Activated B cell treated with CpG ODN at 0.5 μM for 24 hours (primary cell): ENCODE measurements at regions not wholly inside any gene's neighbourhood (a gene's known extent, or its start where the extent isn't known, plus 50 kb on each side); places are given as distances from the start of the nearest gene placed in this dataset.

Experiments
- ATAC-seq: fragments of 200-7000 bp; cut with Tn5 transposase; one replicate; pipeline ENCODE4 v1.10.0; 2021; ENCODE audit warnings: low read depth, mild to moderate bottlenecking, moderate library complexity
- CTCF ChIA-PET: fragments of 350-600 bp; sonication (Branson Sonifier 250); formaldehyde crosslinking; loops from one replicate; lab custom pipeline; 2021; ENCODE audit warnings: antibody characterized with exemption; lab: Charles Lee
- POLR2A ChIA-PET: fragments of 350-600 bp; sonication (Branson Sonifier 250); formaldehyde crosslinking; loops from one replicate; lab custom pipeline; 2021; ENCODE audit warnings: antibody characterized with exemption; lab: Charles Lee
- DNase-seq: peaks from one replicate; pipeline ENCODE4 v3.0.0; 2022
- H3K27ac Mint-ChIP-seq: one replicate; pipeline ENCODE4 v1.8.0; 2020; ENCODE audit warnings: mixed read lengths
- H3K27me3 Mint-ChIP-seq: one replicate; pipeline ENCODE4 v1.8.0; 2021; ENCODE audit warnings: mixed read lengths
- H3K36me3 Mint-ChIP-seq: one replicate; pipeline ENCODE4 v1.8.0; 2021; ENCODE audit warnings: low read depth, mixed read lengths
- H3K4me1 Mint-ChIP-seq: one replicate; pipeline ENCODE4 v1.8.0; 2021; ENCODE audit warnings: mixed read lengths
- H3K4me3 Mint-ChIP-seq: one replicate; pipeline ENCODE4 v1.8.0; 2020; ENCODE audit warnings: mild to moderate bottlenecking, mixed read lengths
- H3K9me3 Mint-ChIP-seq: one replicate; pipeline ENCODE4 v1.8.0; 2020; ENCODE audit warnings: mixed read lengths
- CTCF ChIP-seq: fragments of 200-600 bp; IDR thresholded peaks from one replicate; pipeline ENCODE4 v1.8.0; 2022; ENCODE audit warnings: antibody characterized with exemption, mild to moderate bottlenecking
- intact Hi-C: fragments of 100-400 bp; cut with micrococcal nuclease; formaldehyde crosslinking; loops from one replicate; pipeline ENCODE4 v1.15.1; 2024

- H3K27me3 Mint-ChIP-seq: peaks cover 15% of the 10 kb centered on the region
- DNase-seq (no peak), ATAC-seq (no peak)
- H3K4me3 Mint-ChIP-seq: no peak overlapping the region
- H3K9me3 Mint-ChIP-seq: peaks cover under 1% of the 10 kb centered on the region
- no peak for TF ChIP-seq CTCF
- no peaks in the 10 kb centered on the region for H3K36me3 Mint-ChIP-seq
- ChIA-PET CTCF (no interaction called here), POLR2A (no interaction called here)
- H3K4me1 Mint-ChIP-seq: no peaks in the 10 kb centered on the region
- intact Hi-C loops: no loop called here
- H3K27ac Mint-ChIP-seq: no peak overlapping the region
These were observed 126.9 kb upstream of the MRPS22 start for GRCh38 chr3:139216958-139217357.

GRCh38 chr3:139217633-139218032 lies 126.2 kb upstream of the MRPS22 start:
- H3K27me3 Mint-ChIP-seq: peaks cover 18% of the 10 kb centered on the region
- POLR2A ChIA-PET: no interaction called here
- DNase-seq: no peak
- CTCF ChIA-PET: no interaction called here
- TF ChIP-seq CTCF: no peak
- no peak for ATAC-seq
- no peaks in the 10 kb centered on the region for H3K36me3 Mint-ChIP-seq
- no peaks in the 10 kb centered on the region for H3K4me1 Mint-ChIP-seq
- H3K9me3 Mint-ChIP-seq: no peaks in the 10 kb centered on the region
- no peak overlapping the region for H3K27ac Mint-ChIP-seq
- intact Hi-C loops: no loop called here
- no peak overlapping the region for H3K4me3 Mint-ChIP-seq

GRCh38 chr3:139218046-139218445 lies 125.8 kb upstream of the MRPS22 start:
- Mint-ChIP-seq H3K4me1 (no peaks in the 10 kb centered on the region), H3K27ac (no peak overlapping the region), H3K36me3 (no peaks in the 10 kb centered on the region), H3K27me3 (peaks cover 18% of the 10 kb centered on the region), H3K4me3 (no peak overlapping the region), H3K9me3 (no peaks in the 10 kb centered on the region)
- intact Hi-C loops: no loop called here
- ChIA-PET CTCF (no interaction called here), POLR2A (no interaction called here)
- ATAC-seq: no peak
- no peak for DNase-seq
- no peak for TF ChIP-seq CTCF

- DNase-seq (no peak), ATAC-seq (no peak)
- no peak overlapping the region for H3K27ac Mint-ChIP-seq
- ChIA-PET CTCF (no interaction called here), POLR2A (no interaction called here)
- no peaks in the 10 kb centered on the region for H3K4me1 Mint-ChIP-seq
- no peaks in the 10 kb centered on the region for H3K9me3 Mint-ChIP-seq
- H3K4me3 Mint-ChIP-seq: no peak overlapping the region
- H3K27me3 Mint-ChIP-seq: peaks cover 14% of the 10 kb centered on the region
- no peak for TF ChIP-seq CTCF
- no peaks in the 10 kb centered on the region for H3K36me3 Mint-ChIP-seq
- intact Hi-C loops: no loop called here
These were observed 124.4 kb upstream of the MRPS22 start for GRCh38 chr3:139219463-139219862.

GRCh38 chr3:139222100-139222657 lies 121.6 kb upstream of the MRPS22 start:
- no peak for DNase-seq
- Mint-ChIP-seq H3K36me3 (no peaks in the 10 kb centered on the region), H3K4me3 (no peak overlapping the region), H3K27ac (no peak overlapping the region), H3K9me3 (no peaks in the 10 kb centered on the region), H3K27me3 (peaks cover 14% of the 10 kb centered on the region), H3K4me1 (no peaks in the 10 kb centered on the region)
- ATAC-seq: no peak
- intact Hi-C loops: no loop called here
- no peak for TF ChIP-seq CTCF
- ChIA-PET CTCF (no interaction called here), POLR2A (no interaction called here)
